ENCODE measurements at regions not wholly inside any gene's neighbourhood (a gene's known extent, or its start where the extent isn't known, plus 50 kb on each side); places are given as distances from the start of the nearest gene placed in this dataset.

DNA sequence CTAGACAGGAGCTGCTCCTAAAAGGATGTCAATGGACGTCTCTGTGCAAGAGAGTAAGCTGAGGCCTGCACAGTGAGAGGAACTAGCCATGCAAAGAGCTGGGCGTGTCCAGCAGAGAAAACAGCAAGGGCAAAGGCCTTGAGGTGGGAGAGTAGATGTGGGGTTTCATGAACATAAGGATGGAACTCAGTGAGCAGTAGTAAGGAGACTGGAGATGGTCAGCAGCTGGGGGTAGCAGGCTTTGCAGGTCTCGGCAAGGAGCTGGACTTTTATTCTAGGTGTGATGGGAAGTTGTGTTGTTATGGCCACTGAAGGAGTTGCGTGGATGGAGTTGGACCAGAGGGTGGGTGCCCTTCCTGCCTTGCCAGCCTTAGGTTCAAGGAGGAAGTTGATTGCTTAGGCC is 90.7 kb upstream of the SIRPA start:
- Histone ChIP-seq H3K9me3 (ENCODE audit: control insufficient read depth, insufficient read depth, low read depth, low read length) (no peaks in the 10 kb centered on the region), H3K4me3 (replicated peaks in 1 of 4; ENCODE audit: control extremely low read depth in 1 of 4, insufficient read depth in 1 of 4, low read depth in 3 of 4, low read length in 4 of 4) (no peak overlapping the region), H3K27me3 (ENCODE audit: control insufficient read depth, insufficient read depth, low read length) (no peaks in the 10 kb centered on the region), H3K79me2 (ENCODE audit: control insufficient read depth, insufficient read depth, low read length) (no peaks in the 10 kb centered on the region), H3K4me2 (ENCODE audit: extremely low read depth, insufficient read depth, low read length) (no peak overlapping the region), H2AFZ (ENCODE audit: low read length) (no peak overlapping the region), H3K9ac (ENCODE audit: insufficient read depth, low read length) (no peak overlapping the region), H3K4me1 (ENCODE audit: control insufficient read depth, extremely low read depth, insufficient read depth, low read length) (peaks cover 11% of the 10 kb centered on the region), H4K20me1 (ENCODE audit: control insufficient read depth, extremely low read depth, insufficient read depth, low read length) (no peaks in the 10 kb centered on the region), H3K27ac (ENCODE audit: insufficient read depth, low read length) (no peak overlapping the region), H3K36me3 (ENCODE audit: control insufficient read depth, insufficient read depth, low read length) (no peaks in the 10 kb centered on the region)
- no peak for TF ChIP-seq EZH2 (IDR thresholded peaks at IDR 0.05; ENCODE audit: low read length, missing control alignments)
- TF ChIP-seq, protein P1, sequence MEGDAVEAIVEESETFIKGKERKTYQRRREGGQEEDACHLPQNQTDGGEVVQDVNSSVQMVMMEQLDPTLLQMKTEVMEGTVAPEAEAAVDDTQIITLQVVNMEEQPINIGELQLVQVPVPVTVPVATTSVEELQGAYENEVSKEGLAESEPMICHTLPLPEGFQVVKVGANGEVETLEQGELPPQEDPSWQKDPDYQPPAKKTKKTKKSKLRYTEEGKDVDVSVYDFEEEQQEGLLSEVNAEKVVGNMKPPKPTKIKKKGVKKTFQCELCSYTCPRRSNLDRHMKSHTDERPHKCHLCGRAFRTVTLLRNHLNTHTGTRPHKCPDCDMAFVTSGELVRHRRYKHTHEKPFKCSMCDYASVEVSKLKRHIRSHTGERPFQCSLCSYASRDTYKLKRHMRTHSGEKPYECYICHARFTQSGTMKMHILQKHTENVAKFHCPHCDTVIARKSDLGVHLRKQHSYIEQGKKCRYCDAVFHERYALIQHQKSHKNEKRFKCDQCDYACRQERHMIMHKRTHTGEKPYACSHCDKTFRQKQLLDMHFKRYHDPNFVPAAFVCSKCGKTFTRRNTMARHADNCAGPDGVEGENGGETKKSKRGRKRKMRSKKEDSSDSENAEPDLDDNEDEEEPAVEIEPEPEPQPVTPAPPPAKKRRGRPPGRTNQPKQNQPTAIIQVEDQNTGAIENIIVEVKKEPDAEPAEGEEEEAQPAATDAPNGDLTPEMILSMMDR (conservative IDR thresholded peaks at IDR 0.05 in 1 of 2, IDR thresholded peaks at IDR 0.05 in 1 of 2; ENCODE audit: low read depth in 1 of 2, low read length in 2 of 2): no peak
- no peak for DNase-seq (ENCODE audit: low read depth in 2 of 2)

DNA sequence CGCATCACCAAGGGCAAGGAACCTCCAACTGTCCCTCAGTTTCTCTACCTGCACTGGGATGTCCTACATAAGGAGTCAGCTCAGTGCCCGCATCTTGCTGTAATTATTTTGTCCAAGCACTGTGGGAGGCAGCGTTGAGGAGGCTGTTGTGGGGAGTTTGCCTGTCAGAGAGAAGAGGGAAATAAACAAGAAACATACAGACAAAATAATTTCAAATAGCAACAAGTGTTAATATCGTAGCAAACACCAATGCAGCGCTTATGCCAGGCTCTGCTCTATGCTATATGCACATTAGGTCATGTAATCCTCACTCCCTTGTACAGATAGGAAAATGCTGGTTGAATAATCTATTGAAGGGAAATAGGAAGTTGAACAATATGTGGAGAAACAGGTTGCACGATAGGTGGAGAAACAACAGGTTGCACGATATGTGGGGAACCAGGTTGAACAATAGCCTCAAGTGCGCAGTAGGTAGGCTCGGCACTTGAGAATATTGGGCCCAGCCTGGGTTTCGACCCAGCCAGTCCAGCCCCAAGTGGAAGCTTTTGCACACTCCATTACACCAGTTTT is 91.2 kb upstream of the SIRPA start:
- Histone ChIP-seq H3K36me3 (ENCODE audit: control insufficient read depth, insufficient read depth, low read length) (no peaks in the 10 kb centered on the region), H3K4me2 (ENCODE audit: extremely low read depth, insufficient read depth, low read length) (peak overlapping the region; percentile 82), H3K27me3 (ENCODE audit: control insufficient read depth, insufficient read depth, low read length) (no peaks in the 10 kb centered on the region), H2AFZ (ENCODE audit: low read length) (peak overlapping the region; percentile 36), H3K9me3 (ENCODE audit: control insufficient read depth, insufficient read depth, low read depth, low read length) (no peaks in the 10 kb centered on the region), H3K4me1 (ENCODE audit: control insufficient read depth, extremely low read depth, insufficient read depth, low read length) (peaks cover 6% of the 10 kb centered on the region), H4K20me1 (ENCODE audit: control insufficient read depth, extremely low read depth, insufficient read depth, low read length) (no peaks in the 10 kb centered on the region), H3K79me2 (ENCODE audit: control insufficient read depth, insufficient read depth, low read length) (no peaks in the 10 kb centered on the region), H3K27ac (ENCODE audit: insufficient read depth, low read length) (no peak overlapping the region), H3K9ac (ENCODE audit: insufficient read depth, low read length) (no peak overlapping the region), H3K4me3 (replicated peaks in 1 of 4; ENCODE audit: control extremely low read depth in 1 of 4, insufficient read depth in 1 of 4, low read depth in 3 of 4, low read length in 4 of 4) (peak overlapping the region; percentile 21 to 60 (median 40))
- DNase-seq (ENCODE audit: low read depth in 2 of 2): no peak
- no peak for TF ChIP-seq EZH2 (IDR thresholded peaks at IDR 0.05; ENCODE audit: low read length, missing control alignments)
- TF ChIP-seq, protein P1 (conservative IDR thresholded peaks at IDR 0.05 in 1 of 2, IDR thresholded peaks at IDR 0.05 in 1 of 2; ENCODE audit: low read depth in 1 of 2, low read length in 2 of 2): no peak

DNA sequence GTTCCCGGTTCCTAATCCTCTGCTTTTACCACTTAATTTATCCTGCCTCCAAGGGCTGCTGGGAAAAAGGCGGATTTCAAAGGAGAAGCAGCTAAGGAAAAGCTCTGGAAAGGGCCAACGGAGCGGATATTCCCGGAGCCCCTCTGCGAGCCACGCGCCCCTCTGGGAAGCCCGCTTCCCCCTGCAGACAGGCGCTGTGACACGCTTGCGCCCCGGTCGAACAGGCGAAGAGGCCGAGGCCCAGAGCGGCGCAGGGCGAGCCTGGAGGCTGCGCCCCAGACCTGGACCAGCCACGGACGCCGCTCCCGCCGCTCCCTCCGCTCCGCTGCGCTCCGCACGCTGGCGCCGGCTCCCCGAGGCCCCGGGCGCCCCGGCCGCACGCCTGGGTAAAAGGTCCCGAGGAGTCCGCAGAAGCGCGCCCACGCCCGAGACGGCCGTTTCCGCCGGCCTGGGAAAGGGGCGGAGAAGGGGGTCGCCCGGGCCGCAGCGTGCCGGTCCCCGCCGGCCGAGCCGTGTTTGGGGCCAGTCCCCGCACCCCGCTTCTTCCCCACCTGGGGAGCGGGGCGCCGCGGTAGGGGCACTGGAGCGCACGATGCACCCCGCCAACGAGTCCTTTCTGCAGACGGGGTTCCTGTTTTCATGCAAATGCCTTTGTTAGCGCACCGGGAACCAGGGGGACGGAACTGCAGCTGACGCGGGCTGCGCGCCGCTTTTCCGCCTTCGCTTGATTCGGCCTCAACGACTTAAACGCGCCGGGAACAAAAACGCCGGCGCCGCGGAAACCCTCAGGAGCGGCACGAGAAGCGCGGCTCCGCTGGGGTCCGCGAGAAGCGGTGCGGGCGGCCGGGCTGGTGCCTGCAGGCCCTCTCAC is 91.9 kb upstream of the SIRPA start:
- Histone ChIP-seq H3K36me3 (ENCODE audit: control insufficient read depth, insufficient read depth, low read length) (no peaks in the 10 kb centered on the region), H4K20me1 (ENCODE audit: control insufficient read depth, extremely low read depth, insufficient read depth, low read length) (no peaks in the 10 kb centered on the region), H3K4me2 (ENCODE audit: extremely low read depth, insufficient read depth, low read length) (peak overlapping the region; percentile 82), H3K79me2 (ENCODE audit: control insufficient read depth, insufficient read depth, low read length) (no peaks in the 10 kb centered on the region), H3K9me3 (ENCODE audit: control insufficient read depth, insufficient read depth, low read depth, low read length) (no peaks in the 10 kb centered on the region), H3K27me3 (ENCODE audit: control insufficient read depth, insufficient read depth, low read length) (no peaks in the 10 kb centered on the region), H3K9ac (ENCODE audit: insufficient read depth, low read length) (peak overlapping the region; percentile 35), H3K4me1 (ENCODE audit: control insufficient read depth, extremely low read depth, insufficient read depth, low read length) (peaks cover 4% of the 10 kb centered on the region), H3K27ac (ENCODE audit: insufficient read depth, low read length) (no peak overlapping the region), H2AFZ (ENCODE audit: low read length) (peak overlapping the region; percentile 62), H3K4me3 (replicated peaks in 1 of 4; ENCODE audit: control extremely low read depth in 1 of 4, insufficient read depth in 1 of 4, low read depth in 3 of 4, low read length in 4 of 4) (peak overlapping the region; percentile 32 to 60 (median 52))
- peak; percentile 59 to 77 for DNase-seq (ENCODE audit: low read depth in 2 of 2)
- TF ChIP-seq, protein P1 (conservative IDR thresholded peaks at IDR 0.05 in 1 of 2, IDR thresholded peaks at IDR 0.05 in 1 of 2; ENCODE audit: low read depth in 1 of 2, low read length in 2 of 2): no peak
- TF ChIP-seq EZH2 (IDR thresholded peaks at IDR 0.05; ENCODE audit: low read length, missing control alignments): no peak

All from fibroblast of lung (primary cell).